Colonic mucosa (tissue), 4 donors: ENCODE measurements at regions not wholly inside any gene's neighbourhood (a gene's known extent, or its start where the extent isn't known, plus 50 kb on each side); places are given as distances from the start of the nearest gene placed in this dataset.

Experiments
- DNase-seq: peaks from one replicate; pipeline ENCODE4 v3.0.0-alpha.2; 2020
- H3K27ac ChIP-seq: fragments of 200-600 bp; one replicate; pipeline ENCODE4 v1.8.0; 2021
- H3K27me3 ChIP-seq: fragments of 200-600 bp; one replicate; pipeline ENCODE4 v1.8.0; 2021
- H3K36me3 ChIP-seq: fragments of 200-600 bp; one replicate; pipeline ENCODE4 v1.8.0; 2021
- H3K4me1 ChIP-seq: fragments of 200-600 bp; one replicate; pipeline ENCODE4 v1.8.0; 2021; ENCODE audit warnings: mild to moderate bottlenecking
- H3K4me3 ChIP-seq: fragments of 200-600 bp; one replicate; pipeline ENCODE4 v1.8.0; 2021
- H3K9ac ChIP-seq, 2 donors: one replicate each; pipeline ENCODE4 v1.7.0; 2013; ENCODE audit warnings: control low read depth in 2 of 2, low read depth in 2 of 2, low read length in 2 of 2
- H3K9me3 ChIP-seq: fragments of 200-600 bp; one replicate; pipeline ENCODE4 v1.8.0; 2021
- intact Hi-C: fragments of 100-400 bp; cut with DNase I; formaldehyde crosslinking; loops from one replicate; pipeline ENCODE4 v1.14.1; 2022
- TF ChIP-seq, protein P1 (sequence below): fragments of 200-600 bp; IDR thresholded peaks from one replicate; pipeline ENCODE4 v1.8.0; 2022; ENCODE audit warnings: antibody characterized with exemption, mild to moderate bottlenecking
- donor health status: healthy.
- donor health status: DM: no; HTN: no; CAD: no.
- donor health status: DM: no; HTN: no; CAD: no.

DNA sequence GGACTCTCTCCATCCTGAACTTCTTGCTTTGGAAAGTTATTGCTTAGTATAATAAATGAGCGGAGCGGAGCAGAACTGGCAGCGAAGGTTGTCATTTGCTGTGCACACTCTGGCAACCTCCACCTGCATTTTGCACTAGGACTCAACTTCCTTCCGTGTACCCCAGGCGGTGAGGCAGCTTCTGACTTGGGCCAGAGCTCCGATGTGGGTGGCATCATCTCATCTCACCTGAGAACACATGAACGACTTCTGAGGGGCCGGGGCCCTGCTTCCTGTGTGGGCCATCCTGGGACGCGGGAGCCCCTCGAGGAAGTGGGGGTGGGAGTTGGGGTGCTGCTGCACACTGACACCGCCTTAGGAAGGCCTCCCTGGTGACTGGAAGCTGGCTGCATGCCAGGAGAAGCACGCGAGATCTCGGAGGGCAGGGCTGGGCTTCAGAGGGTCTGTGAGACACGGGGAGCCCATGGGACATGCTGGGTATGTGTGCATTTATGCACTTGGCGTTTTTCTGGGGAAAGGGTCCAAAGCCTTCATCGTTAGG lies 56.5 kb upstream of the COL5A1 start:
- intact Hi-C loops: no loop called here
- Histone ChIP-seq H3K27me3 (no peaks in the 10 kb centered on the region), H3K4me3 (no peak overlapping the region), H3K4me1 (no peaks in the 10 kb centered on the region), H3K9me3 (no peaks in the 10 kb centered on the region), H3K36me3 (no peaks in the 10 kb centered on the region), H3K27ac (no peak overlapping the region), H3K9ac (no peak overlapping the region)
- TF ChIP-seq, protein P1, sequence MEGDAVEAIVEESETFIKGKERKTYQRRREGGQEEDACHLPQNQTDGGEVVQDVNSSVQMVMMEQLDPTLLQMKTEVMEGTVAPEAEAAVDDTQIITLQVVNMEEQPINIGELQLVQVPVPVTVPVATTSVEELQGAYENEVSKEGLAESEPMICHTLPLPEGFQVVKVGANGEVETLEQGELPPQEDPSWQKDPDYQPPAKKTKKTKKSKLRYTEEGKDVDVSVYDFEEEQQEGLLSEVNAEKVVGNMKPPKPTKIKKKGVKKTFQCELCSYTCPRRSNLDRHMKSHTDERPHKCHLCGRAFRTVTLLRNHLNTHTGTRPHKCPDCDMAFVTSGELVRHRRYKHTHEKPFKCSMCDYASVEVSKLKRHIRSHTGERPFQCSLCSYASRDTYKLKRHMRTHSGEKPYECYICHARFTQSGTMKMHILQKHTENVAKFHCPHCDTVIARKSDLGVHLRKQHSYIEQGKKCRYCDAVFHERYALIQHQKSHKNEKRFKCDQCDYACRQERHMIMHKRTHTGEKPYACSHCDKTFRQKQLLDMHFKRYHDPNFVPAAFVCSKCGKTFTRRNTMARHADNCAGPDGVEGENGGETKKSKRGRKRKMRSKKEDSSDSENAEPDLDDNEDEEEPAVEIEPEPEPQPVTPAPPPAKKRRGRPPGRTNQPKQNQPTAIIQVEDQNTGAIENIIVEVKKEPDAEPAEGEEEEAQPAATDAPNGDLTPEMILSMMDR: no peak
- DNase-seq: peak; percentile 7

DNA sequence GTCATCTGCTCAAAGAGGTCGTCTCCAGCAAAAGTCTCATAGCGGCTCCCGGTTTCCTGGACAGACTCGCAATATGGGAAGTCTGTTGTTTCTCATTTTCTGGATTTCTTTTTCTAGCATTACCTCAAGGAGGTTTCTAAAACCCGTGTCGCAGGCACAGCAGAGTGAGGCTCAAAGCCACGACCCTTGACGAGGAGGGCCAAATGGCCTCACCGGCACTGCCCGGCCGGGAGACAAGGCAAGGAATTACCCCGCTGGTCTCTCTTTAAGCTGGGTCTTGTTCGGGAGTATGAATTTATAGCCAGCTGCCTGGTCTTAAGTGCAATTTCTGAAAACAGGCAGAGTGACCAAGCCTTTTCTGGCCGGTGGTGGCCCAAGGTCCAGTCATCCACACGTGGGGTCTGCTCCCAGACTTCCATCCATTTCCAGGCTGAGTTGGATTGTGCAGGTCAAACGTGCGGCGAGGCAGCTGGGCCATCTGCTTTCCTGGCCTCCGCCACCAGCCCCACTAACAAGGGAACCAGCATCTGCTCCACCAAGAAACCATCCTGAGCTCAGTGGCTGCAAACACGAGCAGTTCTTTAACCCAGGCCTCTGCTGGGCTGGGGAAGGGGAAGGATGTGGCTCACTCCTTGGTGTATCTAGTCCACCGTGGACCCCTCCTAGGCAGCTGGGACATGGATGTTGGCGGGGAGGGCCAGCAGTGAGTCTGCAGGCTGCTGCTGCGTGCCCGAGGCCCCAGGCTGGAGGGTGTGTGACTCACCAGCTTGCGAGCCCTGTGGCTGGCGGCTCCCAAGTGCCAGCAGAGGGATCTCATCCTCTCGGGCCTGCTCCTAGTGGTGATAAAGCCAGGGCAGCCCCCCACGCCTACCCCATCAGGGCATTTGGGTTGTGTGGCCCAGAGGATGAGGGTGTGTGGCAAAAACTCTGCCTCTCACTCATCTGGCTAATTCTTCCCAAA lies 55.6 kb upstream of the COL5A1 start:
- Histone ChIP-seq H3K9ac (no peak overlapping the region), H3K36me3 (no peaks in the 10 kb centered on the region)
- peak; percentile 2 for DNase-seq

DNA sequence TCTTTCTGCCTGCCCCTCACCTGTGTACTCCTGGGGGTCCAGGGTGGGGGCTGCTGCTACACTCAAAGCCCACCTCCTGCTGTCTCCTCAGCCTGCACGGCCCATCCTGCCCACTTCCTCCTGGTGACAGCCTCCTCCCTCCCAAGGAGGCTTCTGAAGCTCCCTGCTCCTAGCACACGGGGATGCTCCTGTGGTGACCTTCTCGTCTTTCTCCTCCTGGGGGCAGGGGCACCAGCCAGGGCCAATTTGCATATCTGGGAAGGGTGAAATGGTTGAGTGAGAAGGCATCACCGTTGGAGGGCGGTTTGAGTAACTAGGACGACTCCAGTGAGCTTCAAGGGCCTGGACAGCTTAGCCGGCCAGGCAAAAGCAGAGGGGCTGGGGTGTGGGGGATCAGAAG lies 51.9 kb upstream of the COL5A1 start:
- Histone ChIP-seq H3K27ac (no peak overlapping the region), H3K4me3 (no peak overlapping the region), H3K36me3 (no peaks in the 10 kb centered on the region), H3K9me3 (no peaks in the 10 kb centered on the region), H3K9ac (no peak overlapping the region), H3K27me3 (no peaks in the 10 kb centered on the region), H3K4me1 (no peaks in the 10 kb centered on the region)
- intact Hi-C loops: no loop called here
- TF ChIP-seq, protein P1: no peak
- DNase-seq: peak; percentile 10

More for the DNA sequence above, 55.6 kb upstream of the COL5A1 start:
- Histone ChIP-seq H3K9me3 (no peaks in the 10 kb centered on the region), H3K27me3 (no peaks in the 10 kb centered on the region), H3K4me3 (no peak overlapping the region), H3K4me1 (no peaks in the 10 kb centered on the region), H3K27ac (no peak overlapping the region)
- TF ChIP-seq, protein P1: no peak
- intact Hi-C loops: no loop called here

DNA sequence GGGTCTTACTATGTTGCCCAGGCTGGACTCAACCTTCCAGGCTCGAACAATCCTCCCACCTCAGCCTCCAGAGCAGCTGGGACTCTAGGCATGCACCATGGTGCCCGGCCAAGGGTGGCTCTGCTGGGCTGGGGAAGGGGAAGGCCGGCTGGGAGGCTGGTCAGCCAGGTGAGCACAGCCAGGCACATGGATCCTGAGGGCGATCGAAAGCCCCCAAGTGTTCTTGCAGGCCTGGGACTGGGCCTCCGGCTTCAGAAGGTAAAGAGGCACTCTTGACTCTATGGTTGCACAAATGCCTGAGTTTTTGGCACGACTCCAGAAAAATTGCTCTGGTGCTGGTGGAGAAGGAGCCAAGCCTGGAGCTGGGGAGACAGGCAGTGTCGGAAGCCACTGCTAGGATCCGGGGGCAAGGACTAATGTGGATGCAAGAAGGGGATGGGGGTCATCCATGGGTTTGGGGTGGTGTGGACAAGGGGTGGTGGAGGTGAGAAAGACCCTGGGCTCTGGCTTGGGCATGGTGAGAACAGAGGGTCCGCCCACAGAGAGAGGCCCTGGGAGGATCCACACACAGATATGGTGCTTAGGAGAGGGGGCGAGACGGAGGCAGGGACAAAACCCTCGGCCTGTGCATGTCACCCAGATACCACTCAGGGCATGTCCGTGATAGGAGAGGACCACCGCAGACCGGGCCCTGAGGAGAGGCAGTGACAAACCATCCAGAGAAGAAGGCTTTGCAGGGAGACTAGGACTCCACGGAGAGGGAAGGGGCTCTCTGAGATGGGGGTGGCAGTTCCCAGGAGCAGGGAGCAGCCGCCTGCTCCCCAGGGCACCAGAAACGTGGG lies 51.1 kb upstream of the COL5A1 start:
- H3K9ac ChIP-seq: no peak overlapping the region
- no peaks in the 10 kb centered on the region for H3K27me3 ChIP-seq
- H3K27ac ChIP-seq: no peak overlapping the region
- DNase-seq: peak; percentile 16
- H3K4me3 ChIP-seq: no peak overlapping the region
- TF ChIP-seq, protein P1: no peak
- no peaks in the 10 kb centered on the region for H3K9me3 ChIP-seq
- intact Hi-C loops: no loop called here
- H3K4me1 ChIP-seq: no peaks in the 10 kb centered on the region
- H3K36me3 ChIP-seq: no peaks in the 10 kb centered on the region

DNA sequence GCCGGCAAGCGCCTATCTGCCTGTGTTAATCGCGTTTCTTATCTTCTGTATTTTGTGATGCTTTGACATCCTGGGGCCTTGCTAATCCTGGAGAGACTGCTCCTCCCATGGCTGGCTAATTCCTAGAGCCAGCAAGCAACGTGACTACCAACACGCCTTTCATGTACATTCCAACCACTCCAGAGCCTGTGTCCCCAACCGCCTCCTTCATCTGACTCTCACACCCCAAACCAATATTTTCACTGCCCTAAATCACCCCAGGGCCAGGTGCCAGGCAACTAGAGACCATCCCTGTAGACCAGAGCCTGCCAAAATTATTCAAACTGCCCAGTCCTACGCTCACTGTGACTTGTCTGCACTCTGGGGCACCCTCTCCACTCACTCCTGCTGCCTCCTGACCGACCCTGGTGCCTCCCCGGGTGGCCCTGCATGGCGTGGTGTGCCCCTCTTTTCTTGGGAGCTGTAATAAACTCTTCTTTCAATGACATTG lies 50.5 kb upstream of the COL5A1 start:
- TF ChIP-seq, protein P1: no peak
- Histone ChIP-seq H3K27me3 (no peaks in the 10 kb centered on the region), H3K4me1 (no peaks in the 10 kb centered on the region), H3K36me3 (no peaks in the 10 kb centered on the region), H3K9ac (no peak overlapping the region), H3K9me3 (no peaks in the 10 kb centered on the region), H3K27ac (no peak overlapping the region), H3K4me3 (no peak overlapping the region)
- intact Hi-C loops: no loop called here
- DNase-seq: no peak
